ENCODE measurements at regions not wholly inside any gene's neighbourhood (a gene's known extent, or its start where the extent isn't known, plus 50 kb on each side); places are given as distances from the start of the nearest gene placed in this dataset.

DNA sequence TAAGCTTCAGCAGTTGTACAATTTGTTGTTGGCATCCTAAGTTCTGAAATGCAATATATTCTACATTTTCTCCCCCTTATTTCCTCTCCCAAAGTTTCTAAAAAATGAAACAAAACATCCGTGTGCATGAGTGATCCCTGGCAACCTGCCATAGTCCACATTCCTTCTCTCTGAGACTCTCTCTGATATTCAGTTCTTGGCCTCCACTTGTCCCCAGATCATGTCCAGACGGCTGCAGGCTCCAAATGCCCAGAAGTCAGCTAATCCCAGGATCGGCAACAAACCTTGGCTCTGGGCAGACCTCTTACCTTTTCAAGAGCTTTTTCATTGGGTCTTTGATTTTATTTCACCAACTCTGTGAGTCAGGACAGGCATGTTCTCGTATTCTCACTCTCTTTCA is 187.8 kb downstream of the ETS2 start:
- TF ChIP-seq JUND (IDR thresholded peaks at IDR 0.05; ENCODE audit: low read depth, low read length): no peak
- TF ChIP-seq, protein P1, sequence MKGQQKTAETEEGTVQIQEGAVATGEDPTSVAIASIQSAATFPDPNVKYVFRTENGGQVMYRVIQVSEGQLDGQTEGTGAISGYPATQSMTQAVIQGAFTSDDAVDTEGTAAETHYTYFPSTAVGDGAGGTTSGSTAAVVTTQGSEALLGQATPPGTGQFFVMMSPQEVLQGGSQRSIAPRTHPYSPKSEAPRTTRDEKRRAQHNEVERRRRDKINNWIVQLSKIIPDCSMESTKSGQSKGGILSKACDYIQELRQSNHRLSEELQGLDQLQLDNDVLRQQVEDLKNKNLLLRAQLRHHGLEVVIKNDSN (IDR thresholded peaks at IDR 0.05; ENCODE audit: borderline replicate concordance, extremely low read length, insufficient read depth, low read depth, low read length): no peak
- TF ChIP-seq TARDBP (IDR thresholded peaks at IDR 0.05; ENCODE audit: borderline replicate concordance): no peak
- no peak for TF ChIP-seq PAX8 (IDR thresholded peaks at IDR 0.05)
- TF ChIP-seq, protein P2, sequence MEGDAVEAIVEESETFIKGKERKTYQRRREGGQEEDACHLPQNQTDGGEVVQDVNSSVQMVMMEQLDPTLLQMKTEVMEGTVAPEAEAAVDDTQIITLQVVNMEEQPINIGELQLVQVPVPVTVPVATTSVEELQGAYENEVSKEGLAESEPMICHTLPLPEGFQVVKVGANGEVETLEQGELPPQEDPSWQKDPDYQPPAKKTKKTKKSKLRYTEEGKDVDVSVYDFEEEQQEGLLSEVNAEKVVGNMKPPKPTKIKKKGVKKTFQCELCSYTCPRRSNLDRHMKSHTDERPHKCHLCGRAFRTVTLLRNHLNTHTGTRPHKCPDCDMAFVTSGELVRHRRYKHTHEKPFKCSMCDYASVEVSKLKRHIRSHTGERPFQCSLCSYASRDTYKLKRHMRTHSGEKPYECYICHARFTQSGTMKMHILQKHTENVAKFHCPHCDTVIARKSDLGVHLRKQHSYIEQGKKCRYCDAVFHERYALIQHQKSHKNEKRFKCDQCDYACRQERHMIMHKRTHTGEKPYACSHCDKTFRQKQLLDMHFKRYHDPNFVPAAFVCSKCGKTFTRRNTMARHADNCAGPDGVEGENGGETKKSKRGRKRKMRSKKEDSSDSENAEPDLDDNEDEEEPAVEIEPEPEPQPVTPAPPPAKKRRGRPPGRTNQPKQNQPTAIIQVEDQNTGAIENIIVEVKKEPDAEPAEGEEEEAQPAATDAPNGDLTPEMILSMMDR (IDR thresholded peaks at IDR 0.05 in 2 of 3, conservative IDR thresholded peaks at IDR 0.05 in 1 of 3; ENCODE audit: control insufficient read depth in 2 of 3, extremely low read depth in 1 of 3, insufficient read depth in 1 of 3, low read depth in 3 of 3, low read length in 3 of 3): no peak
- TF ChIP-seq SUZ12 (IDR thresholded peaks at IDR 0.05; ENCODE audit: unreplicated experiment): no peak
- no peak for TF ChIP-seq ZNF384 (IDR thresholded peaks at IDR 0.05; ENCODE audit: borderline replicate concordance, low read depth, low read length)
- no peak for TF ChIP-seq ZNF274 (IDR thresholded peaks at IDR 0.05; ENCODE audit: insufficient read depth, insufficient read length)
- no peak for TF ChIP-seq KDM1A (IDR thresholded peaks at IDR 0.05; ENCODE audit: borderline replicate concordance)
- TF ChIP-seq SMC3 (IDR thresholded peaks at IDR 0.05; ENCODE audit: borderline replicate concordance, low read length): no peak
- no peak for TF ChIP-seq TBL1XR1 (IDR thresholded peaks at IDR 0.05; ENCODE audit: low read depth, low read length)
- TF ChIP-seq POLR2AphosphoS5 (IDR thresholded peaks at IDR 0.05; ENCODE audit: low read length): no peak
- no peak for TF ChIP-seq EGR1 (IDR thresholded peaks at IDR 0.05; ENCODE audit: borderline replicate concordance in 1 of 2, low read depth in 2 of 2, low read length in 2 of 2)
- no peak for TF ChIP-seq YBX1 (IDR thresholded peaks at IDR 0.05)

All from GM12878 (cell line).